Activated T-cell treated with anti-CD3 and anti-CD28 coated beads, Interleukin-2, amount 50 U/mL, for 1 hour (primary cell): ENCODE measurements at regions not wholly inside any gene's neighbourhood (a gene's known extent, or its start where the extent isn't known, plus 50 kb on each side); places are given as distances from the start of the nearest gene placed in this dataset.
"Not testable (repeated sequence)": the region's sequence is repeated elsewhere in the genome, so short reads cannot be mapped to it uniquely, and the experiment has no call there.

ENCODE experiments used
- DNase-seq: peaks from one replicate; pipeline ENCODE4 v3.0.0-alpha.2; 2020

DNA sequence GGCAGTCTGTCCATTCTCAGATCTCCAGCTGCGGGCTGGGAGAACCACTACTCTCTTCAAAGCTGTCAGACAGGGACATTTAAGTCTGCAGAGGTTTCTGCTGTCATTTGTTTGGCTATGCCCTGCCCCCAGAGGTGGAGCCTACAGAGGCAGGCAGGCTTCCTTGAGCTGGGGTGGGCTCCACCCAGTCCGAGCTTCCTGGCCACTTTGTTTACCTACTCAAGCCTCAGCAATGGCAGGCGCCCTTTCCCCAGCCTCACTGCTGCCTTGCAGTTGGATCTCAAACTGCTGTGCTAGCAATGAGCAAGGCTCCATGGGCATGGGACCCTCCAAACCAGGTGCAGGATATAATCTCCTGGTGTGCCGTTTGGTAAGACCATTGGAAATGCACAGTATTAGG lies 1154.5 kb upstream of the ACO1 start:
- DNase-seq, result not testable (repeated sequence)

DNA sequence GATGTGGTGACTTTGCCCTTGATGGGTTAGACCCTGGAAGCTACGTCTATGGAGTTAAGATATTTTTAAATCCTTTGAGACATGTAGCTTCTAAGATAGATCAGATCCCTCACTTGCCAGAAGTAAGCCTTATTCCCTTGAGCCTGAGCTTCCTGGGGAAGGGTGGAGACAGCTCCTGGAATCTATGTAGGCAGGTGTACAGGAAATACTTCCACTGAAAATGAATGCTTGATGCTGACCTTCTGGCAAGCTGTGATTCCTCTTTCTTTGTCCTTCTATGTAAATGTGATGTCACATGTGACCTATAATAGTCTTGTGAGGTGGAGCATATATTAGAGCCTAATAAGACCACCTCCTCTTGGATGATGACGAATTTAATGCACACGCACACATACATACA lies 1152.0 kb upstream of the ACO1 start:
- no peak for DNase-seq

DNA sequence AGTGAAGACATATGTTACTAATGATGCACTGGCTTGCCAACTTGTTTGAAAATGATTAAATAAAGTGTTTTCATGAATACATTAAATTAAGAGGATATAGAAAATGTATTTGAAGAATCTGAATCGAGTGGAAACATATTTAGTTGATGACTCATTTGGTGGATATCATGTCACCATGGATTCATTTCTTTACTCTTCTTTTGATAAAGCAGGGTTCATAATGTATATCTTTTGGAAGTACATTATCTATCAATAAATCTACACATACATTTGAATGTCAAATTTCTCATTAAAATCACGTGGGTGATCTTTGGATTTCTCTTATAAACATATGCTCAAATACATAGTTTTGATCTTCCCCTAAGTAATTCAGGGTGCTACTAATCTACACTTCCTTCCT lies 1148.1 kb upstream of the ACO1 start:
- DNase-seq, result no peak

DNA sequence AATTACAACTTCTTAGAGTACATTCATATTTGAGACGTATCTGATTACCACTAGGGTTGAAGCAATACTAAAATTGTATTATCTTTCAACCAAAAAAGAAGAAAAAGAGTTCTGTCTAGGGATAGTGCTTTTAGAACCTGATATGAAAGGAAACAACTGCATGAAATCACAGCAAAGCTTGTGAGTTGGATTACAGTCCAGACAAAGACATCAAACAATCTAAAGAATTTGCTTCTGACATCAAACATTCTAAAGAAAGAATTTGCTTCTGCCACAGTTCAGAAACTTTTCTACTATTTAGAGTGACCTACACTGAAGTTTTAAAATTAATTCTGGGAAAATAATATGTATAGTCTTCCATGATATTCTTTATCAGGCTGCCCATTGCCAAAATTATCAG lies 1141.1 kb upstream of the ACO1 start:
- DNase-seq, result no peak

DNA sequence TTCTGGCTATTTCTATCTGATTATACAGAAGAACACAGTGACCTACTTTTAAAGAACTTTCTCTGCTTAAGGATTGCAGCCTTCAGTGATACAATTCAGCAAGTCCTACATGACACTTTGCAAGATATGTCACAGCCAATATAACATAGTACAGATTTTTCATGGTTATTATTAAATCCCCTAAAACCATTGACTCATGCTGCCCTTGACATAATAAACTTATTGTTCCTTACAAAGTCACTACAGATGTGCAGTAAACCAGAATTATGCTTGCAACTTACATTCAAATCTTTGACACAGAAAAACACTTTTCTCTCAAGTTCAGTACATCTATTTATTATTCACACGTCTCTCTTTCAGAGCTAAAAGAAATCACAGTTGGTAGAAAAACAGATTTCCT lies 1136.3 kb upstream of the ACO1 start:
- no peak for DNase-seq

DNA sequence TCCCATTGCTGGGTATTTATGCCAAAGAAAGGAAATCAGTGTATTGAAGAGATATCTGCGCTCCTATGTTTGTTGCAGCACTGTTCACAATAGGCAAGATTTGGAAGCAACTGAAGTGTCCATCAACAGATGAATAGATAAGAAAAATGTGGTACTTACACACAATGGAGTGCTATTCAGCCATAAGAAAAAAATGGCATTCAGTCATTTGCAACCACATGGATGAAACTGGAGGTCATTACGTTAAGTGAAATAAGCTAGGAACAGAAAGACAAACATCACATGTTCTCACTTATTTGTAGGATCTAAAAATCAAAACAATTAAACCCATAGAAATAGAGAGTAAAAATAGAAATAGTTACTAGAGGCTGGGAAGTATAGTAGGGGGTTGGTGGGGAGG lies 1133.1 kb upstream of the ACO1 start:
- no peak for DNase-seq

DNA sequence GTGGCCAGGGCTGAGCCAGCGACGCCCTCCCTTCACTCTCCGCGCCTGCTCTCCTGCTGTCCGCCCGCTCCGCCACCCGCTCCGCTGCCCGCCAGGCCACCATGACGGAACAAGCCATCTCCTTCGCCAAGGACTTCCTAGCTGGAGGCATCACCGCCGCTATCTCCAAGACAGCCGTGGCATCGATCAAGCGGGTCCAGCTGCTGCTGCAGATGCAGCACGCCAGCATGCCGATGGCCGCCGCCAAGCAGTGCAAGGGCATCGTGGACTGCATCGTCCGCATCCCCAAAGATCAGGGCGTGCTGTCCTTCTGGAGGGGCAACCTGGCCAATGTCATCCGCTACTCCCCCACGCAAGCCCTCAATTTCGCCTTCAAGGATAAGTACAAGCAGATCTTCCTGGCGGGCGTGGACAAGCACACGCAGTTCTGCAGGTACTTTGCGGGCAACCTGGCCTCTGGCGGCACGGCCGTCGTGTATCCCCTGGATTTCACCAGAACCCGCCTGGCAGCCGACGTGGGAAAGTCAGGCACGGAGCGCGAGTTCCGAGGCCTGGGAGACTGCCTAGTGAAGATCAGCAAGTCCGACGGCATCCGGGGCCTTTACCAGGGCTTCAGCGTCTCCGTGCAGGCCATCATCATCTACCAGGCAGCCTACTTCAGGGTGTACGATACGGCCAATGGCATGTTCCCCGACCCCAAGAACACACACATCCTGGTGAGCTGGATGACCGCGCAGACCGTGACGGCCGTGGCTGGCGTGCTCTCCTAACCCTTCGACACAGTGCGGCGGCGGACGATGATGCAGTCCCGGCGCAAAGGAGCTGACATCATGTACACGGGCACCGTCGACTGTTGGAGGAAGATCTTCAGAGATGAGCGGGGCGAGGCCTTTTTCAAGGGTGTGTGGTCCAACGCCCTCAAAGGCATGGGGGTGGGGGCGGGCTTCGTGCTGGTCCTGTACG lies 1130.4 kb upstream of the ACO1 start:
- no peak for DNase-seq

DNA sequence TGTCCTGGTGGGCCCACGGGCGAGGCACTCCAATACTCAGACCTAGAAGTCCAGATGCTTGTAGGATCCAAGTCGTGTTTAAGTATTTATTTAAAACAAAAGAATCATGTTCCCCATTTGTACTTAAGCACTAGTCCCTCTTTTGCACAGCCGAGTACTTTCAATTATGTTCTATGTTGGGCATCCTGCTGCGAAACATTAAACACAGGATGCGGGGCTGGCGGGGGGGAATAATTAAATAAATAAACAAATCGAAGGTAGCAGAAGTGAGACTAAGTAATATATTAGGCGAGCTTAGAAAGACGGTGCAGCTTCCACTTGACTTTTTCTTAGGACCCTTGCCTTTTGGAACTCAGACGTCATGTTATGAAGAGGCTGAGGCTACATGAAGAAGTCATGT lies 1129.2 kb upstream of the ACO1 start:
- no peak for DNase-seq

DNA sequence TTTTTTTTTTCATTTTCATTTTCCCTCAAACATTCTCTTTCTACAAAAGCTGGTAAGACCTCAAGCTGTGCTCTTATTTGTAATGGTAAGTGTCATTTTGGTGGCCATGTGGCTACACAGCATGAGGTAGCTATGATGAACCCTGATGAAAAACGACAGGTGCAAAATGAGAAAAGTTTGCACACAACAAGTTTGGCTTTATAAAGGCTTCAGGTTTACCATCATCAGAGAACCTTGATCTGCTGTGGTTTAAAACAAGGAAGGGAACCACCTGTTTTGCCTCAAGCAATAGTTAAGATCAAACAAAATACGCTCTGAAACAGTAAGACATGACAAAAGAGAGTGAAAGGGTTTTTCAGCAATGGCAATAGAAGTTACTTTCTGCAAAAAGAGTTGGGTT lies 1124.6 kb upstream of the ACO1 start:
- DNase-seq, result no peak

DNA sequence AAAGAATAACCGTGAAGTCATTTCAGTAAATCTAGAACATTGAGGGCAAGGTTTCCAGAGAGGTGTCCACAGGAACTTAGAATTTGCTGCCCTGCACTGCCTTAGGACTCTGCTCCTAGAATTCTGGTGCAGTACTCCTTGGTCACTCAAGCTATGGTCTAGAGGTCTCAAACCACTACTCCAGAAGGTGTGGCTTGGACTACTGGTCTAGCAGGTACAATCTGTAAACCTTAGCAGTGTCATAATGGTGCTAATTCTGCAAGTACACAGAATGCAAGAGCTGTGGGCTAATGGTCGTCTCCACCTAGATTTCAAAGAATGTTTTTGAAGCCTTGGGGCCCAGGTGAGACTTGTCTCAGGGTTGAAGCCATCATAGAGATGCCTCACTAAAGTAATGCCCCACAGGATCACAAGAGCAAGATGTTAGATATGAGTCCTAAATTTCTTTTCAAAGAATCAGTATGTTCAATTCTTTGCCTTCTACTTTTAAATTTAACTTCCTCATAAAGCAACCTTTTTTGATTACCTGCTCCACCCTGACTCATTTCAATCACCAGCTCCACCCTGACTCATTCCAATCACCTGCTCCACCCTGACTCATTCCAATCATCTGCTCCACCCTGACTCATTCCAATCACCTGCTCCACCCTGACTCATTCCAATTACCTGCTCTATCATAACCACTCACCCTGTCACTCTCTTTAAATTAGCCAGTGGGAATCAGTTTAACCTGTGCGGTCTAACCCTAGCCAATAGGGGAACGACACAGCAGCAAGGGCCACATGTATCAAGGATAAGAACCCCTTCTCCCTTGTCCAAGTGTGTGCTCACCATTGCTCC lies 1111.8 kb upstream of the ACO1 start:
- DNase-seq, result no peak

DNA sequence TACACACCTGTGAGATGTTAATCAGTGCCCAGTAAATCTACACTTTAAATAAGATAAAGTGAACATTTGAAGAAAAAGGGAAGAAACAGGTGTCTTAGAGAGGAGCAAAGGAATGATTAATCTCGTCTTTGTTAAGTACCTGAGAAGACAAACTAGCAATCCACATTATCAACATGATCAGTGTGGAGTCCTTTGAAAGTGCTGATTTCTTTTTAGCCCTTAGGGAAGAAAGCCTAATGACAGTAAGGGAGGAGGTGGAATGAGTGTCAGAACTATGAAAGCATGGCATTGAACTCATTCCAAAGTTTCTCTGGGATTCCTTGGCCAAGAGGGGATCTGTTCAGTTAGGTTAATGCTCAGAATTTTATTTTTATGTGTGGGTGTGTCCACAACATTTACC lies 1109.0 kb upstream of the ACO1 start:
- DNase-seq, result no peak

DNA sequence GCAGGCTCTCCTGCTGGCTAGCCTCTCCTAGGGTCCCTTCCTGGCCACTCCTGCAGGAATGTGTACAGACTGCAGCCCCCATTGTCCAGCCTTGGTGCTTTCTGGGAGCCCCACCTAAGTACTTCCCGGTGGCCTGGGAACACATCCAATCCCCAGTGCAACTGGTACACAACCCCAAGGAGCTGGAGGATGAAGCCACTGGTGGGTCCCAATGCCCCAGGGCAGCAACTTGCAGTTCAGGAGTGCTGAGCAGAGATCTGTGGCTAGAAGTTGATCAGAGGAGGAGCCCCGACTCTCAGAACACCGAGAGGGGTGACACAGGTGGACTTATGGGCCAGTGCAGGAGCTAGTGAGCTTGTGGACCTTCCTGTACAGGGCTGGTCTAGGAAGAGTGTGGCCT lies 1093.7 kb upstream of the ACO1 start:
- no peak for DNase-seq

DNA sequence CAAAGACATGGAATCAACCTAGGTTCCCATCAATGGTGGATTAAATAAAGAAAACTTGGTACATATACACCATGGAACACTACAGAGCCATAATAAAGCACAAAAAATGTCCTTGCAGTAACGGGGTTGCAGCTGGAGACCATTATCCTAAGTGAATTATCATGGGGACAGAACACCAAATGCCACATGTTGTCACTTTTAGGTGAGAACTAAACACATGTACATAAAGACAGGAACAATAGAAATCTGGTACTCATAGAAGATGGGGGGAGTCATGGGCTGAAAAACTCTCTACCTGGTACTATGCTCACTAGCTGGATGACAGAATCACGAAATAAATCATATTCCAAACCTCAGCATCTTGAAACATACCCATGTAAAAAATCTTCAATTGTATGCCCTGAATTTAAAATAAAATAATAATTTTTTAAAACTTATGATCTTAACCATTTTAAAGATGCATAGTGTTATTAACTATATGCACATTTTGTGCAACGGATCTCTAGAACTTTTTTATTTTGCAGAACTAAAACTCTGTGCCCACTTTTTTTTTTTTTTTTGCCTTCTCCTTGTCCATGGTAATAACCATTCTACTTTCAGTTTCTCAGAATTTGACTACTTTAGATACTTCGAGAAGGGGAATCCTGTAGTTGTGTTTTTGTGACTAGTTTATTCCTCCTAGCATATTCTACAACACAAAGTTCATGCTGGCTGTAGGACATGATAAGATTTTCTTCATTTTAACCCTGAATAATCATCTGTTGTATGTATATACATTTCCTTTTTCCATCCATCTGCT lies 1081.6 kb upstream of the ACO1 start:
- DNase-seq, result no peak

DNA sequence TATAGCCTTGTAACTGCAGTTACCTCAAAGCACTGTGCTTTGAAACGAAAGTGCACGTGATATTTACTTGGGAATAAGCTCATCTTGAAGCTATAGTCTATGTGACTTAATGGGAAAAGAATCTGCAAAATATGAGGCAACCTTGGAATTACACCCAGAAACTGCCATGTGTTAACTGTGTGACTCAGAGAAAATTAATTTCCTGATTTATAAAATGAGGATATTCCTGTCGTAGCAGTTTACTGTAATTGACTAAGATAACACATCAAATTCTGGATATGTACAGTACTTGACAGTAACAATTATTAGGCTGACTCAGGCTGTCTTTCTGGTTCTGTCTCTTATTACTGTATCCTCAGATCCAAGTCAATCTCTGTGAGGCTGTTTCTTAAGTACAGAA lies 1079.9 kb upstream of the ACO1 start:
- no peak for DNase-seq

DNA sequence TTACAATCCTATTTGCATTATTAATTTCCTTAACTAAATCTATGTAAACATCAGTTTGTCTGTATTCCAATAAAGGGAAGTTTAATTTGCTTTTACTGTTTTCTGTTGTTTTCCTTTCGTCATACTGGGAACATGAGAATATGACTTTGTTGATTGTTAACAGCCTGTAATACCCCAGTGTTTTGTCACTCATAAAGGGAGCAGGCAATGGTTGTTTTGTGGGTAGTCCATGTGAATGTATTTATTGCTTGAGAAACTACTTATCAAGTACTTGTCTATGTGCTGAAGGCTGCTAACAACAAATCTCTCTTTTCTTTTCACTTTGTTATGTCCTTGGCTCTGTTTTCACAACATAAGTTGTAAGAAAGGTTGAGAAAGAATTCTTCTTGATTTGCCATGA lies 1070.2 kb upstream of the ACO1 start:
- DNase-seq, result no peak

DNA sequence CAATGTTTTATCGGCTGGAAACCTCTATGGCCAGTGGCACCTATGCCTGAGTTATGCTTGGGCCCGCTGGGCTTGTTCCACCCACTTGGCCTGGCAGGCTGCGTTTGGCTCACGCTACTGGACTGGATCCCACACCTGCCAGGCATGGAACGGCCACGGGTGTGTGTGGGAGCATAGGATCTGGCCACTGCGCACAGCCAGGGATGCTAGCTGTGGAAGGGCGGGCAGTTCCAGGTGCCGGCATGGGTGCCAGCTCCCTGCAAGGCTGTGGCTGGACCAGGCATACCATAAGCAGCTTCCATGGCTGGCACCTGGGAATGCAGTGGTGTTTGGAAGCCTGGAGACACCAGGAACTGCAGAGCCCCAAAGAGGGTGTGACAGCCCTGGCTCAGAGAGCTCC lies 1063.9 kb upstream of the ACO1 start:
- DNase-seq, result no peak

DNA sequence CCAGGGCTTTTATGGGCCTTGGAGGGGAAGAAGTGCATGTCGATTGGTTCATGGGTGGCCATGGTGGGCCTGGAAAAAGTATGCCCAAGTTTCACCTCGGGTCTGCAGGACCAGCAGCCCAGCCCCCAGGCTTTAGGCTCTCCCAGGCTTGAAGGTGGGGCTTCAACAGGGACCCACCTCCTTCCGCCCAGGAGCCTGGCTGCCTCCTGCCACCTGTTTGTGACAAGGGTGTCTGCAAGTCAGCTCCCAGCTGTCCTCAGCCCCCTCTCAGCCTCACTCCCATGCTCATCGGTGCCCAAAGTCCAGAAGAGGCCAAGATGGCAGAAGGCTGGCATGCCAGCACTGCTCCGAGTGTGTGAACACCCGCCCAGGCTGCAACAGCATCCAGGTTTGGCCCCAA lies 1063.2 kb upstream of the ACO1 start:
- no peak for DNase-seq

DNA sequence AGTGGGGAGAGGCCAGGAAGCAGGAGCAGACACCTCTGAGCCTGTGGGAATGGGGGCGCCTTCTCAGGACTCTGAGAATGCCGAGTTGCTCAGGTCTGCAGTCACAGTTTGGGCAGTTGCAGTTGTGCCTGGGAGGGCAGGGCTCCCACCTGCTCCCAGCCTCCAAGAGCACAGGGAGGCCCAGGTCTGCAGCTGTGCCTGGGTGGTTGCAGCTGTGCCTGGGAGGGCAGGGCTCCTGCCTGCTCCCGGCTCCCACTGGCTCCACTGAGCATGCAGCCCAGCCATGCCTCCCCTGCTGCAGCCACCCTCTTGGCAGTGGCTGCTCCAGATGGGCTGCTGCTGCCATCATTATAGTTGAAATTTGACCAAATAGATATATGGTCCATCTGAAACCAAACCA lies 1062.8 kb upstream of the ACO1 start:
- no peak for DNase-seq

DNA sequence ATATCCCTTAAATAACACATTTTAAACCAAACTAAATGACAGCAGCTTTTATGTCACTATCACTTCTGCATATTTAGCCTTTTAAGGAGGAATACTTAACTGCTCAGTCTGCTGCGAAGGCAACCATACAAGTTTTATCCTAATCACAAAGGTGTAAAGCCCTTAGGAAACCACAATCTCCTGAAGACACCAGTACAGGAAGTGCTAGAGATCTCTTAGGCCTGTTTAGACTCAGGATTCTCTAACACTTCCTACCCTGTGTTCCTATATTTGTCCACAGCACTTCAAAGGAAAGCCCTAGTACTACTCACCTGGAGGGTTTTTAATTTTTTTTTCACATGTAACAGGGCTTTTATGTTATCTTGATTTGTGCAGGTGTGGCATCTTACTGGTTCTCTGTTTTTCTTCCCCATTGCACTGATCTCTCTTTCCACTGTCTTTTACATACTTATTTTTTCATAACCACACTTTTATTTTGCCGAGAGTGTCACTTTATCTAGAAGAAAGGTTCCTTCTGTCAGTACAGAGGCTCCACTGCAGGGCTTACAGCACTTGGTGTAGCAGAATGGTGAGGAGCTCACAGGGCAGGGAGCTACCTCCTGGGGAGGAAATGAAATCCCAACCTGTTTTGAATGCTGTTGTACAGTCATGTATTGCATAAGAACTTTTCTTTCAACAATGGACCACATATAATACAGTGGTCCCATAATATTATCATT lies 1060.6 kb upstream of the ACO1 start:
- DNase-seq, result no peak

DNA sequence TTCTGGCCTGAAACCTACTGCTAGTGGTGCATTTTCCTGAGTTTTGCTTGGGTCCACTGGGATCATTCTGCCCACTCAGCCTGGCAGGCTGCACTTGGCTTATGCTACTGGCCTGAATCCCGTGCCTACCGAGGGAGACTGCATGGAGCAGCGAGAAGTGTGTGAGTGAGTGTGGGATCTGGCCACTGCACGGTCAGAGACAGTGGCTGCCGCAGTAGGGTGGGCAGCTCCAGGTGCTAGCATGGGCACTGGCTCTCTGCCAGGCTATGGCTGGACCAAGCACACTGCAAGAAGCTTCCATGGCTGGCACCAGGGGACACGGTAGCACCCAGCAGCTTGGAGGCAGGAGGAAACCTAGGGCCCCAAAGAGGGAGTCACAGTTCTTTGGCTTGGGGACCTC lies 1058.7 kb upstream of the ACO1 start:
- no peak for DNase-seq

DNA sequence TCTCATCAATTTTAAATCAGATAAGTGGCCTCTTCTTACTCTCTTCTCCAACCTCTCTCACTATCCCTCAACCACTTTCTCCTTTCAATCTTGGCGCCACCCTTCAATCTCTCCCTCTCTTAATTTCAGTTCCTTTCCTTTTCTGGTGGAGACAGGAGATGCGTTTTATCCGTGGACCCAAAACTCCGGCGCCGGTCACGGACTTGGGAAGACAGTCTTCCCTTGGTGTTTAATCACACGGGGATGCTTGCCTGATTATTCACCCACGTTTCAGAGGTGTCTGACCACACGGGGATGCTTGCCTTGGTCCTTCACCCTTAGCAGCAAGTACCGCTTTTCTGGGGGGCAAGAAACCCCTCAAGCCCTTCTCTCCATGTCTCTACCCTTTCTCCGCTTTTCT lies 1057.6 kb upstream of the ACO1 start:
- not testable (repeated sequence) for DNase-seq

DNA sequence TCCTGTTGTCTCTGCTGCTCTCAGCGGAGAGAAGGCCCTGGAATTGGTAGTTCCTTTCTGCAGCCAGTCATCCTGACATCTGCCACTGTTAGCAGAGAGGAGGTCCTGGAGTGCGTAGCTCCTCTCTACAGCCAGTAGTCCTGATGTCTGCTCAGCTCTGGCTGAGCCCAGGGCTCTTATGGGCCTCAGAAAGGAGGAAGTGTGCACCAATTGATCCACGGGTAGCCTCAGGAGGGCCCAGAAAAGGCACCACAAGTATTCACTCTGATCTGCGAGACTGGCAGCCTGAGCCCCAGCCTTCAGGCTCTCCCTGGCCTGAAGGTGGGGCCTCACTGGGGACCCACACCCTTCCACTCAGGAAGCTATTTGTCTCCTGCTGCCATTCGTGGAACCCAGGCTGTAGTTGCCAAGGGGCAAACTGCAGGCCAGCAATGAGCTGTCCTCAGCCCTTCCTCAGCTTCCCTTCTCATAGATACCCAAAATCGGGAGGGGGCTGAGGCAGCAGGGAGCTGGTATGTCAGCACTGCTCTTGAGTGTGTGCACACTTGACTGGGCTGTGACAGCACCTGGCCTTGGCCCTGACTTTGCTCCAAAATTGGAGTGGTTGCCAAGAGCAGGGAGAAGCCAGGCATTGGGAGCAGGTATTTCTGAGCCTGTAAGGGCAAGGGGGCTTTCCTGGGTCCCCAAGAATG lies 1049.5 kb upstream of the ACO1 start:
- no peak for DNase-seq
